ENCODE measurements at regions not wholly inside any gene's neighbourhood (a gene's known extent, or its start where the extent isn't known, plus 50 kb on each side); places are given as distances from the start of the nearest gene placed in this dataset.

- CTCF ChIA-PET: interaction anchor here (0.7 to 1.3 kb wide), 2 partner anchors 12 to 14 kb away, joined by 3 to 4 read pairs; no protein-coding TSS in a partner anchor
These were observed 468.7 kb upstream of the B3GAT1 start for GRCh38 chr11:134880788-134881187.

GRCh38 chr11:134879931-134880330, 467.9 kb upstream of the B3GAT1 start:
- Histone ChIP-seq H3K36me3 (ENCODE audit: control insufficient read depth in 2 of 2, insufficient read depth in 1 of 2, low read length in 2 of 2) (no peaks in the 10 kb centered on the region), H3K9me3 (ENCODE audit: control insufficient read depth, insufficient read depth, low read depth, low read length) (no peaks in the 10 kb centered on the region), H3K4me3 (ENCODE audit: low read depth, low read length) (no peak overlapping the region), H3K4me1 (ENCODE audit: control insufficient read depth, insufficient read depth, low read length) (no peaks in the 10 kb centered on the region), H3K27ac (ENCODE audit: extremely low read depth, low read depth, low read length) (no peak overlapping the region)
- ChIA-PET POLR2A (no interaction called here), CTCF (interaction anchor here (1.3 kb wide), 1 partner anchor 13 kb away, joined by 4 read pairs; no protein-coding TSS in a partner anchor)
- TF ChIP-seq, protein P1, sequence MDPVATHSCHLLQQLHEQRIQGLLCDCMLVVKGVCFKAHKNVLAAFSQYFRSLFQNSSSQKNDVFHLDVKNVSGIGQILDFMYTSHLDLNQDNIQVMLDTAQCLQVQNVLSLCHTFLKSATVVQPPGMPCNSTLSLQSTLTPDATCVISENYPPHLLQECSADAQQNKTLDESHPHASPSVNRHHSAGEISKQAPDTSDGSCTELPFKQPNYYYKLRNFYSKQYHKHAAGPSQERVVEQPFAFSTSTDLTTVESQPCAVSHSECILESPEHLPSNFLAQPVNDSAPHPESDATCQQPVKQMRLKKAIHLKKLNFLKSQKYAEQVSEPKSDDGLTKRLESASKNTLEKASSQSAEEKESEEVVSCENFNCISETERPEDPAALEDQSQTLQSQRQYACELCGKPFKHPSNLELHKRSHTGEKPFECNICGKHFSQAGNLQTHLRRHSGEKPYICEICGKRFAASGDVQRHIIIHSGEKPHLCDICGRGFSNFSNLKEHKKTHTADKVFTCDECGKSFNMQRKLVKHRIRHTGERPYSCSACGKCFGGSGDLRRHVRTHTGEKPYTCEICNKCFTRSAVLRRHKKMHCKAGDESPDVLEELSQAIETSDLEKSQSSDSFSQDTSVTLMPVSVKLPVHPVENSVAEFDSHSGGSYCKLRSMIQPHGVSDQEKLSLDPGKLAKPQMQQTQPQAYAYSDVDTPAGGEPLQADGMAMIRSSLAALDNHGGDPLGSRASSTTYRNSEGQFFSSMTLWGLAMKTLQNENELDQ (tag by site-specific recombination; IDR thresholded peaks at IDR 0.05; ENCODE audit: low read depth): no peak
- TF ChIP-seq, protein P2, sequence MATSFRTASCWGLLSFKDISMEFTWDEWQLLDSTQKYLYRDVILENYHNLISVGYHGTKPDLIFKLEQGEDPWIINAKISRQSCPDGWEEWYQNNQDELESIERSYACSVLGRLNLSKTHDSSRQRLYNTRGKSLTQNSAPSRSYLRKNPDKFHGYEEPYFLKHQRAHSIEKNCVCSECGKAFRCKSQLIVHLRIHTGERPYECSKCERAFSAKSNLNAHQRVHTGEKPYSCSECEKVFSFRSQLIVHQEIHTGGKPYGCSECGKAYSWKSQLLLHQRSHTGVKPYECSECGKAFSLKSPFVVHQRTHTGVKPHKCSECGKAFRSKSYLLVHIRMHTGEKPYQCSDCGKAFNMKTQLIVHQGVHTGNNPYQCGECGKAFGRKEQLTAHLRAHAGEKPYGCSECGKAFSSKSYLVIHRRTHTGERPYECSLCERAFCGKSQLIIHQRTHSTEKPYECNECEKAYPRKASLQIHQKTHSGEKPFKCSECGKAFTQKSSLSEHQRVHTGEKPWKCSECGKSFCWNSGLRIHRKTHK (tag by site-specific recombination; IDR thresholded peaks at IDR 0.05): no peak
- no peak for TF ChIP-seq ZNF324 (tag by site-specific recombination; IDR thresholded peaks at IDR 0.05)
- no peak for TF ChIP-seq OSR2 (tag by site-specific recombination; IDR thresholded peaks at IDR 0.05)
- TF ChIP-seq ZNF174 (tag by site-specific recombination; IDR thresholded peaks at IDR 0.05): no peak
- no peak for TF ChIP-seq ZNF24 (tag by site-specific recombination; IDR thresholded peaks at IDR 0.05)
- no peak for TF ChIP-seq ZNF600 (tag by site-specific recombination; IDR thresholded peaks at IDR 0.05)
- no peak for TF ChIP-seq ZNF596 (tag by site-specific recombination; IDR thresholded peaks at IDR 0.05)
- no peak for TF ChIP-seq ZNF510 (tag by site-specific recombination; IDR thresholded peaks at IDR 0.05; ENCODE audit: insufficient replicate concordance)
- TF ChIP-seq ZBTB17 (tag by site-specific recombination; IDR thresholded peaks at IDR 0.05): no peak
- TF ChIP-seq, protein P3, sequence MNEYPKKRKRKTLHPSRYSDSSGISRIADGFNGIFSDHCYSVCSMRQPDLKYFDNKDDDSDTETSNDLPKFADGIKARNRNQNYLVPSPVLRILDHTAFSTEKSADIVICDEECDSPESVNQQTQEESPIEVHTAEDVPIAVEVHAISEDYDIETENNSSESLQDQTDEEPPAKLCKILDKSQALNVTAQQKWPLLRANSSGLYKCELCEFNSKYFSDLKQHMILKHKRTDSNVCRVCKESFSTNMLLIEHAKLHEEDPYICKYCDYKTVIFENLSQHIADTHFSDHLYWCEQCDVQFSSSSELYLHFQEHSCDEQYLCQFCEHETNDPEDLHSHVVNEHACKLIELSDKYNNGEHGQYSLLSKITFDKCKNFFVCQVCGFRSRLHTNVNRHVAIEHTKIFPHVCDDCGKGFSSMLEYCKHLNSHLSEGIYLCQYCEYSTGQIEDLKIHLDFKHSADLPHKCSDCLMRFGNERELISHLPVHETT (tag by site-specific recombination; IDR thresholded peaks at IDR 0.05): no peak
- no peak for TF ChIP-seq ZNF426 (tag by site-specific recombination; IDR thresholded peaks at IDR 0.05)
- TF ChIP-seq KLF1 (tag by site-specific recombination; IDR thresholded peaks at IDR 0.05): no peak
- TF ChIP-seq ZNF16 (tag by site-specific recombination; IDR thresholded peaks at IDR 0.05; ENCODE audit: low read depth): no peak
- no peak for TF ChIP-seq GLIS2 (tag by site-specific recombination; IDR thresholded peaks at IDR 0.05)
- no peak for TF ChIP-seq ZNF501 (tag by site-specific recombination; IDR thresholded peaks at IDR 0.05)

More at GRCh38 chr11:134880788-134881187, 468.7 kb upstream of the B3GAT1 start:
- POLR2A ChIA-PET: no interaction called here
- Histone ChIP-seq H3K9me3 (ENCODE audit: control insufficient read depth, insufficient read depth, low read depth, low read length) (no peaks in the 10 kb centered on the region), H3K27ac (ENCODE audit: extremely low read depth, low read depth, low read length) (no peak overlapping the region), H3K4me3 (ENCODE audit: low read depth, low read length) (no peak overlapping the region), H3K4me1 (ENCODE audit: control insufficient read depth, insufficient read depth, low read length) (no peaks in the 10 kb centered on the region), H3K36me3 (ENCODE audit: control insufficient read depth in 2 of 2, insufficient read depth in 1 of 2, low read length in 2 of 2) (no peaks in the 10 kb centered on the region)
- no peak for TF ChIP-seq ZNF555 (tag by site-specific recombination; conservative IDR thresholded peaks at IDR 0.05)
- no peak for TF ChIP-seq ZNF140 (tag by site-specific recombination; IDR thresholded peaks at IDR 0.05)
- TF ChIP-seq RBAK (tag by site-specific recombination; IDR thresholded peaks at IDR 0.05): no peak
- no peak for TF ChIP-seq WT1 (tag by site-specific recombination; IDR thresholded peaks at IDR 0.05)
- TF ChIP-seq ZNF121 (tag by site-specific recombination; IDR thresholded peaks at IDR 0.05): no peak
- TF ChIP-seq, protein P4, sequence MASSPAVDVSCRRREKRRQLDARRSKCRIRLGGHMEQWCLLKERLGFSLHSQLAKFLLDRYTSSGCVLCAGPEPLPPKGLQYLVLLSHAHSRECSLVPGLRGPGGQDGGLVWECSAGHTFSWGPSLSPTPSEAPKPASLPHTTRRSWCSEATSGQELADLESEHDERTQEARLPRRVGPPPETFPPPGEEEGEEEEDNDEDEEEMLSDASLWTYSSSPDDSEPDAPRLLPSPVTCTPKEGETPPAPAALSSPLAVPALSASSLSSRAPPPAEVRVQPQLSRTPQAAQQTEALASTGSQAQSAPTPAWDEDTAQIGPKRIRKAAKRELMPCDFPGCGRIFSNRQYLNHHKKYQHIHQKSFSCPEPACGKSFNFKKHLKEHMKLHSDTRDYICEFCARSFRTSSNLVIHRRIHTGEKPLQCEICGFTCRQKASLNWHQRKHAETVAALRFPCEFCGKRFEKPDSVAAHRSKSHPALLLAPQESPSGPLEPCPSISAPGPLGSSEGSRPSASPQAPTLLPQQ (tag by site-specific recombination; IDR thresholded peaks at IDR 0.05): no peak
- no peak for TF ChIP-seq ZBTB1 (tag by site-specific recombination; IDR thresholded peaks at IDR 0.05)
- TF ChIP-seq ATF2 (tag by site-specific recombination; IDR thresholded peaks at IDR 0.05; ENCODE audit: low read depth): no peak
- no peak for TF ChIP-seq ZNF391 (tag by site-specific recombination; IDR thresholded peaks at IDR 0.05; ENCODE audit: borderline replicate concordance, low read depth)

Measured in HEK293 (cell line).